Body of pancreas (tissue), 4 donors: ENCODE measurements at regions not wholly inside any gene's neighbourhood (a gene's known extent, or its start where the extent isn't known, plus 50 kb on each side); places are given as distances from the start of the nearest gene placed in this dataset.

Source experiments
- CTCF ChIP-seq, 7 experiments: fragments of 450-650 bp in 4 of 7; fragments of 200-600 bp in 3 of 7; sonication (generic) in 3 of 7; IDR thresholded peaks; one replicate each; pipeline ENCODE4 v1.5.1; 2016 to 2019; ENCODE audit warnings: antibody characterized with exemption in 7 of 7
- POLR2A ChIP-seq, 3 donors: fragments of 450-650 bp; IDR thresholded peaks; one replicate each; pipeline ENCODE4 v1.6.1; 2016; ENCODE audit warnings: antibody characterized with exemption in 3 of 3, mild to moderate bottlenecking in 2 of 3

DNA sequence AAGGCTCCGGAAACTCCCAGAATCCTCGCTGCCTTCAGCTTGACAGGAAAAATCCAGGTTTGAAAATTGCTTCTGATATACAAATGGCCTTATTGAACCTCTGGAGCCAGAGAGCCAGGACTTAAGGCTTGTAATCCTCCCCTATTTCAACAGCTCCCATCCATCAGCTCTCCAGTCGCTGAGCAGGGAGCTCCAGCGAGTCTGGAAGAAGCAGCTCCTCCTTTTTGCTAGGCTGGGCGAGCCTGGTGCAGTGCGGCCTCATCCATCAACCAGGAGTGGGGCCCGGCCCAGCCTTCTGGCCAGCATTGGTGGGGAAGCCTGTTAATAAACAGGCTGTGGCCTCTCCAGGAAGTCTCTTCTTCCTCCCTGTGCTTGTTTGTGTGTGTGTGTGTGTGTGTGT lies 424.4 kb downstream of the TCERG1L start:
- TF ChIP-seq POLR2A (IDR thresholded peaks at IDR 0.05) (no peak), CTCF (IDR thresholded peaks at IDR 0.05) (no peak)
